CD14-positive monocyte (primary cell): ENCODE measurements at regions not wholly inside any gene's neighbourhood (a gene's known extent, or its start where the extent isn't known, plus 50 kb on each side); places are given as distances from the start of the nearest gene placed in this dataset.

Experiments
- DNase-seq, 3 donors: peaks; one replicate each; pipeline ENCODE4 v3.0.0-alpha.2; 2011 to 2022
- H2AFZ ChIP-seq: 2 replicates; pipeline ENCODE4 v1.6.0; 2012; ENCODE audit warnings: mild to moderate bottlenecking, low read depth, low read length, inconsistent platforms; ENCODE audit not compliant: insufficient read depth, poor library complexity, severe bottlenecking
- H3K27ac ChIP-seq, 2 donors: 1 replicate in 1 of 2; 2 replicates in 1 of 2; pipeline ENCODE4 v1.5.1; 2012 to 2013; ENCODE audit warnings: low read length in 2 of 2, control low read depth in 1 of 2, inconsistent platforms in 1 of 2, low read depth in 1 of 2, mild to moderate bottlenecking in 1 of 2
- H3K27me3 ChIP-seq, 2 donors: one replicate each; pipeline versions ENCODE4 v1.6.0 to v1.6.1; 2011 to 2013; ENCODE audit warnings: low read length in 2 of 2; ENCODE audit not compliant: control insufficient read depth in 2 of 2, insufficient read depth in 2 of 2
- H3K36me3 ChIP-seq, 2 donors: replicated peaks in 1 of 2; 1 replicate in 1 of 2; 2 replicates in 1 of 2; pipeline versions ENCODE4 v1.5.1 to v1.6.1; 2012 to 2013; ENCODE audit warnings: low read length in 2 of 2, control low read depth in 1 of 2, inconsistent platforms in 1 of 2, mild to moderate bottlenecking in 1 of 2; ENCODE audit not compliant: insufficient read depth in 2 of 2, control insufficient read depth in 1 of 2
- H3K4me1 ChIP-seq, 2 donors: 1 replicate in 1 of 2; 2 replicates in 1 of 2; pipeline versions ENCODE4 v1.5.1 to v1.6.1; 2012 to 2013; ENCODE audit warnings: low read length in 2 of 2, control low read depth in 1 of 2, inconsistent platforms in 1 of 2, mild to moderate bottlenecking in 1 of 2, moderate library complexity in 1 of 2; ENCODE audit not compliant: insufficient read depth in 2 of 2, control insufficient read depth in 1 of 2
- H3K4me2 ChIP-seq: replicated peaks from 2 replicates; pipeline ENCODE3; 2012; ENCODE audit warnings: low read length, moderate library complexity, mild to moderate bottlenecking; ENCODE audit not compliant: poor library complexity, severe bottlenecking; ENCODE audit errors: extremely low read depth
- H3K4me3 ChIP-seq, 3 experiments: fragments of 200-600 bp in 1 of 3; sonication (generic) in 1 of 3; replicated peaks in 1 of 3; 1 replicate in 2 of 3; 2 replicates in 1 of 3; pipeline ENCODE4 v1.5.1; 2011 to 2013; ENCODE audit warnings: low read length in 3 of 3, mild to moderate bottlenecking in 3 of 3, control low read depth in 2 of 3, low read depth in 2 of 3, inconsistent platforms in 1 of 3, moderate library complexity in 1 of 3
- H3K79me2 ChIP-seq: 2 replicates; pipeline ENCODE4 v1.6.0; 2012; ENCODE audit warnings: mild to moderate bottlenecking, control low read depth, inconsistent platforms, low read length, moderate library complexity; ENCODE audit not compliant: insufficient read depth
- H3K9ac ChIP-seq: 2 replicates; pipeline ENCODE4 v1.6.0; 2017; ENCODE audit warnings: low read length, mild to moderate bottlenecking; ENCODE audit not compliant: insufficient read depth, poor library complexity, severe bottlenecking
- H3K9me3 ChIP-seq, 2 donors: replicated peaks in 1 of 2; 1 replicate in 1 of 2; 2 replicates in 1 of 2; pipeline versions ENCODE4 v1.5.1 to v1.6.1; 2012 to 2013; ENCODE audit warnings: low read length in 2 of 2, control low read depth in 1 of 2; ENCODE audit not compliant: control insufficient read depth in 1 of 2, insufficient read depth in 1 of 2
- H4K20me1 ChIP-seq: 2 replicates; pipeline ENCODE4 v1.6.0; 2012; ENCODE audit warnings: mild to moderate bottlenecking, low read length, control low read depth, moderate library complexity; ENCODE audit not compliant: insufficient read depth
- H3K27ac Mint-ChIP-seq, 7 donors: one replicate each; pipeline ENCODE4 v1.8.0; 2020; ENCODE audit warnings: mild to moderate bottlenecking in 7 of 7, mixed read lengths in 7 of 7, moderate library complexity in 6 of 7, inconsistent platforms in 2 of 7
- H3K27me3 Mint-ChIP-seq, 3 donors: one replicate each; pipeline ENCODE4 v1.8.0; 2021 to 2022; ENCODE audit warnings: low read depth in 3 of 3, mild to moderate bottlenecking in 3 of 3, mixed read lengths in 3 of 3, moderate library complexity in 3 of 3, inconsistent platforms in 1 of 3
- H3K36me3 Mint-ChIP-seq, 2 donors: one replicate each; pipeline ENCODE4 v1.8.0; 2020; ENCODE audit warnings: mixed read lengths in 2 of 2, inconsistent platforms in 1 of 2, mild to moderate bottlenecking in 1 of 2
- H3K4me1 Mint-ChIP-seq: one replicate; pipeline ENCODE4 v1.8.0; 2020; ENCODE audit warnings: mild to moderate bottlenecking, mixed read lengths
- H3K4me3 Mint-ChIP-seq, 2 donors: one replicate each; pipeline ENCODE4 v1.8.0; 2020; ENCODE audit warnings: mild to moderate bottlenecking in 2 of 2, mixed read lengths in 2 of 2, moderate library complexity in 1 of 2
- H3K9me3 Mint-ChIP-seq, 7 donors: one replicate each; pipeline ENCODE4 v1.8.0; 2020 to 2022; ENCODE audit warnings: mixed read lengths in 7 of 7, mild to moderate bottlenecking in 6 of 7, moderate library complexity in 6 of 7, inconsistent platforms in 2 of 7
- CTCF ChIP-seq: fragments of 200-600 bp; IDR thresholded peaks from one replicate; pipeline ENCODE4 v1.8.0; 2022; ENCODE audit warnings: antibody characterized with exemption, mild to moderate bottlenecking
- WGBS: methylation state at CpG from one replicate; pipeline ENCODE4 v1.1.5; 2013; ENCODE audit warnings: missing lambda C conversion rate; ENCODE audit not compliant: insufficient coverage; 5-methylcytosine and 5-hydroxymethylcytosine counted together
- intact Hi-C, 2 donors: fragments of 100-400 bp; cut with micrococcal nuclease; formaldehyde crosslinking; loops; one replicate each; pipeline versions ENCODE4 v1.15.0 to v1.15.1; 2023

- Histone ChIP-seq H3K9ac (no peak overlapping the region), H3K27me3 (no peaks in the 10 kb centered on the region), H4K20me1 (no peaks in the 10 kb centered on the region), H3K4me3 (no peak overlapping the region), H3K9me3 (no peaks in the 10 kb centered on the region), H3K4me1 (no peaks in the 10 kb centered on the region), H3K4me2 (no peak overlapping the region), H3K36me3 (no peaks in the 10 kb centered on the region), H2AFZ (no peak overlapping the region), H3K27ac (no peak overlapping the region), H3K79me2 (no peaks in the 10 kb centered on the region)
- DNase-seq = no peak
- Mint-ChIP-seq H3K27ac (no peak overlapping the region), H3K4me1 (no peaks in the 10 kb centered on the region), H3K27me3 (peaks cover 0 to 2% (median 1%) of the 10 kb centered on the region in 3 donors), H3K36me3 (no peaks in the 10 kb centered on the region), H3K9me3 (peaks cover 0 to 10% (median 3%) of the 10 kb centered on the region in 7 donors), H3K4me3 (no peak overlapping the region)
- TF ChIP-seq CTCF = no peak
- whole genome bisulfite sequencing = no CpG with 5 or more reads among the region's 1 CpG
- intact Hi-C loops = no loop called here
Observed at GRCh38 chr3:55196495-55196894, 268.6 kb upstream of the LRTM1 start.

- intact Hi-C loops = no loop called here
- no peak overlapping the region for H2AFZ ChIP-seq
Observed at GRCh38 chr3:55194376-55194775, 266.5 kb upstream of the LRTM1 start.

More at GRCh38 chr3:55194376-55194775, 266.5 kb upstream of the LRTM1 start:
- no peak overlapping the region for H3K9ac ChIP-seq
- Mint-ChIP-seq H3K4me1 (no peaks in the 10 kb centered on the region), H3K9me3 (peaks cover 0 to 5% (median 3%) of the 10 kb centered on the region in 7 donors), H3K4me3 (no peak overlapping the region), H3K36me3 (no peaks in the 10 kb centered on the region), H3K27me3 (peaks cover 0 to 2% (median 1%) of the 10 kb centered on the region in 3 donors), H3K27ac (no peak overlapping the region)
- H3K36me3 ChIP-seq = no peaks in the 10 kb centered on the region
- H3K79me2 ChIP-seq = no peaks in the 10 kb centered on the region
- H3K27me3 ChIP-seq = no peaks in the 10 kb centered on the region
- no peak overlapping the region for H3K4me3 ChIP-seq
- no peak overlapping the region for H3K4me2 ChIP-seq
- H3K27ac ChIP-seq = no peak overlapping the region
- 100% methylated on average over 2 of the region's 3 CpGs for WGBS
- DNase-seq = no peak
- no peak for TF ChIP-seq CTCF
- H3K4me1 ChIP-seq = no peaks in the 10 kb centered on the region
- H4K20me1 ChIP-seq = no peaks in the 10 kb centered on the region
- no peaks in the 10 kb centered on the region for H3K9me3 ChIP-seq
